Smooth muscle cell (in vitro differentiated cells): ENCODE measurements at regions not wholly inside any gene's neighbourhood (a gene's known extent, or its start where the extent isn't known, plus 50 kb on each side); places are given as distances from the start of the nearest gene placed in this dataset.
"Not testable (repeated sequence)": the region's sequence is repeated elsewhere in the genome, so short reads cannot be mapped to it uniquely, and the experiment has no call there.

Experiments used
- DNase-seq: peaks from one replicate; lab custom pipeline; 2025; ENCODE audit not compliant: unreplicated experiment; lab: John Stamatoyannopoulos, UW
- H2AFZ ChIP-seq: fragments of 200-600 bp; sonication (generic); 2 replicates; pipeline ENCODE4 v1.6.0; 2016; ENCODE audit warnings: antibody characterized with exemption, low read depth, mild to moderate bottlenecking
- H3F3A ChIP-seq: fragments of 200-600 bp; sonication (generic); 2 replicates; pipeline ENCODE4 v1.6.0; 2017; ENCODE audit warnings: antibody characterized with exemption, low read depth
- H3K27ac ChIP-seq: fragments of 200-600 bp; sonication (generic); 2 replicates; pipeline ENCODE4 v1.5.1; 2016; ENCODE audit warnings: low read depth, mild to moderate bottlenecking
- H3K27me3 ChIP-seq: fragments of 200-600 bp; sonication (generic); 2 replicates; pipeline ENCODE4 v1.6.1; 2016; ENCODE audit warnings: low read depth, mild to moderate bottlenecking
- H3K36me3 ChIP-seq: fragments of 200-600 bp; sonication (generic); 2 replicates; pipeline ENCODE4 v1.5.1; 2016; ENCODE audit warnings: low read depth
- H3K4me1 ChIP-seq: fragments of 200-600 bp; sonication (generic); 2 replicates; pipeline ENCODE4 v1.5.1; 2016; ENCODE audit warnings: low read depth
- H3K4me2 ChIP-seq: fragments of 200-600 bp; sonication (generic); 2 replicates; pipeline ENCODE4 v1.6.0; 2016; ENCODE audit warnings: mild to moderate bottlenecking
- H3K4me3 ChIP-seq: fragments of 200-600 bp; sonication (generic); 2 replicates; pipeline ENCODE4 v1.5.1; 2016; ENCODE audit warnings: mild to moderate bottlenecking
- H3K79me2 ChIP-seq: fragments of 200-600 bp; sonication (generic); 2 replicates; pipeline ENCODE4 v1.6.0; 2016; ENCODE audit warnings: low read depth, mild to moderate bottlenecking
- H3K9ac ChIP-seq: fragments of 200-600 bp; sonication (generic); 2 replicates; pipeline ENCODE4 v1.6.0; 2016; ENCODE audit warnings: low read depth
- H3K9me3 ChIP-seq: fragments of 200-600 bp; sonication (generic); replicated peaks from 2 replicates; pipeline ENCODE4 v1.5.1; 2016; ENCODE audit warnings: low read depth
- H4K20me1 ChIP-seq: fragments of 200-600 bp; sonication (generic); 2 replicates; pipeline ENCODE4 v1.6.0; 2016; ENCODE audit warnings: low read depth
- CTCF ChIP-seq: fragments of 200-600 bp; sonication (generic); IDR thresholded peaks from 2 replicates; pipeline ENCODE4 v1.5.1; 2017; ENCODE audit warnings: borderline replicate concordance, mild to moderate bottlenecking, antibody characterized with exemption; ENCODE audit not compliant: insufficient read depth, poor library complexity, severe bottlenecking
- WGBS: methylation state at CpG from one replicate; pipeline ENCODE4 v1.1.7; 2016; ENCODE audit warnings: low lambda C conversion rate; 5-methylcytosine and 5-hydroxymethylcytosine counted together

- Histone ChIP-seq H3K4me2 (no peak overlapping the region), H3F3A (no peaks in the 10 kb centered on the region), H3K27me3 (no peaks in the 10 kb centered on the region), H3K9me3 (no peaks in the 10 kb centered on the region), H3K36me3 (no peaks in the 10 kb centered on the region), H3K4me3 (no peak overlapping the region), H3K79me2 (no peaks in the 10 kb centered on the region), H3K9ac (no peak overlapping the region), H2AFZ (no peak overlapping the region), H3K27ac (no peak overlapping the region), H4K20me1 (no peaks in the 10 kb centered on the region), H3K4me1 (no peaks in the 10 kb centered on the region)
- no peak for DNase-seq
- WGBS, result 57% methylated on average over 1 of the region's 1 CpG
- no peak for TF ChIP-seq CTCF
These were observed 171.9 kb upstream of the CNTNAP5 start for GRCh38 chr2:123853161-123853560.

- H3F3A ChIP-seq, H4K20me1 ChIP-seq, H3K4me2 ChIP-seq, H3K9ac ChIP-seq, H2AFZ ChIP-seq, H3K36me3 ChIP-seq, H3K27me3 ChIP-seq, H3K79me2 ChIP-seq, DNase-seq, H3K27ac ChIP-seq, H3K9me3 ChIP-seq, H3K4me3 ChIP-seq, H3K4me1 ChIP-seq: not testable (repeated sequence)
These were observed 166.1 kb upstream of the CNTNAP5 start for GRCh38 chr2:123859031-123859430.

- no peak for TF ChIP-seq CTCF
- 94% methylated on average over 1 of the region's 1 CpG for WGBS
These were observed 160.7 kb upstream of the CNTNAP5 start for GRCh38 chr2:123864416-123864815.

GRCh38 chr2:123870206-123870880, 154.7 kb upstream of the CNTNAP5 start:
- Histone ChIP-seq H3F3A (no peaks in the 10 kb centered on the region), H3K4me2 (no peak overlapping the region), H3K36me3 (no peaks in the 10 kb centered on the region), H3K9ac (no peak overlapping the region), H4K20me1 (no peaks in the 10 kb centered on the region), H3K4me3 (no peak overlapping the region), H3K4me1 (peaks cover 8% of the 10 kb centered on the region), H3K27me3 (no peaks in the 10 kb centered on the region), H3K79me2 (no peaks in the 10 kb centered on the region), H3K9me3 (no peaks in the 10 kb centered on the region), H3K27ac (no peak overlapping the region), H2AFZ (no peak overlapping the region)
- 86% methylated on average over 6 of the region's 6 CpGs for WGBS
- TF ChIP-seq CTCF, result no peak
- DNase-seq, result no peak

More at GRCh38 chr2:123864416-123864815, 160.7 kb upstream of the CNTNAP5 start:
- no peaks in the 10 kb centered on the region for H3K36me3 ChIP-seq
- H3K4me3 ChIP-seq, result no peak overlapping the region
- no peaks in the 10 kb centered on the region for H3K79me2 ChIP-seq
- H3K9ac ChIP-seq, result no peak overlapping the region
- no peak overlapping the region for H2AFZ ChIP-seq
- no peak overlapping the region for H3K4me2 ChIP-seq
- no peaks in the 10 kb centered on the region for H3K4me1 ChIP-seq
- H3K27me3 ChIP-seq, result no peaks in the 10 kb centered on the region
- no peaks in the 10 kb centered on the region for H4K20me1 ChIP-seq
- no peaks in the 10 kb centered on the region for H3F3A ChIP-seq
- H3K9me3 ChIP-seq, result no peaks in the 10 kb centered on the region
- no peak for DNase-seq
- H3K27ac ChIP-seq, result no peak overlapping the region
